ENCODE measurements at regions not wholly inside any gene's neighbourhood (a gene's known extent, or its start where the extent isn't known, plus 50 kb on each side); places are given as distances from the start of the nearest gene placed in this dataset.

DNA sequence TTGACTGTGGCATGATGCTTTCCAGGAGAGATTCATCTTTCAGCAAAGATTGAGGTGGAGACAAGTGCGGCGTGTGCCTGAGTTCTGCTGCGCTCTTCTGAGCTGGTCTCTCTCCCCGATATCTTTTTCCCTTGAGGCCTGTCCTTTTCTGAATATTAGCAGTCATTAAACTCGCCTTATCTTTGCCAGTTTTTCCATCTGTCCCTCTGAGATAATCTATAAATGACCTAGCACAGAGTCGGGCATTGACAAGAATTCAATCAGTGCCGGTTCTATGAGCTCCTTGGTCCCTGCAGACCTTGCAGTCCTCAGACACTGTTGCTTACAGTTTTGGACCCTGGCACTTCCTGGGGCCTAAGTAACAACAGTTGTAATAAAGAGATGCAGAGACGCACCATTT lies 89.7 kb upstream of the IKZF1 start:
- TF ChIP-seq, protein P1, sequence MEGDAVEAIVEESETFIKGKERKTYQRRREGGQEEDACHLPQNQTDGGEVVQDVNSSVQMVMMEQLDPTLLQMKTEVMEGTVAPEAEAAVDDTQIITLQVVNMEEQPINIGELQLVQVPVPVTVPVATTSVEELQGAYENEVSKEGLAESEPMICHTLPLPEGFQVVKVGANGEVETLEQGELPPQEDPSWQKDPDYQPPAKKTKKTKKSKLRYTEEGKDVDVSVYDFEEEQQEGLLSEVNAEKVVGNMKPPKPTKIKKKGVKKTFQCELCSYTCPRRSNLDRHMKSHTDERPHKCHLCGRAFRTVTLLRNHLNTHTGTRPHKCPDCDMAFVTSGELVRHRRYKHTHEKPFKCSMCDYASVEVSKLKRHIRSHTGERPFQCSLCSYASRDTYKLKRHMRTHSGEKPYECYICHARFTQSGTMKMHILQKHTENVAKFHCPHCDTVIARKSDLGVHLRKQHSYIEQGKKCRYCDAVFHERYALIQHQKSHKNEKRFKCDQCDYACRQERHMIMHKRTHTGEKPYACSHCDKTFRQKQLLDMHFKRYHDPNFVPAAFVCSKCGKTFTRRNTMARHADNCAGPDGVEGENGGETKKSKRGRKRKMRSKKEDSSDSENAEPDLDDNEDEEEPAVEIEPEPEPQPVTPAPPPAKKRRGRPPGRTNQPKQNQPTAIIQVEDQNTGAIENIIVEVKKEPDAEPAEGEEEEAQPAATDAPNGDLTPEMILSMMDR (IDR thresholded peaks at IDR 0.05; ENCODE audit: insufficient read depth, low read depth, low read length): no peak
- no peak for DNase-seq (ENCODE audit: low read depth)
- H3K4me3 ChIP-seq (ENCODE audit: low read depth, low read length): no peak overlapping the region

- no peak overlapping the region for H3K4me3 ChIP-seq (ENCODE audit: low read depth, low read length)
- TF ChIP-seq, protein P1 (IDR thresholded peaks at IDR 0.05; ENCODE audit: insufficient read depth, low read depth, low read length): no peak
- DNase-seq (ENCODE audit: low read depth): no peak
Measured at GRCh38 chr7:50214126-50214670, 90.3 kb upstream of the IKZF1 start.

DNA sequence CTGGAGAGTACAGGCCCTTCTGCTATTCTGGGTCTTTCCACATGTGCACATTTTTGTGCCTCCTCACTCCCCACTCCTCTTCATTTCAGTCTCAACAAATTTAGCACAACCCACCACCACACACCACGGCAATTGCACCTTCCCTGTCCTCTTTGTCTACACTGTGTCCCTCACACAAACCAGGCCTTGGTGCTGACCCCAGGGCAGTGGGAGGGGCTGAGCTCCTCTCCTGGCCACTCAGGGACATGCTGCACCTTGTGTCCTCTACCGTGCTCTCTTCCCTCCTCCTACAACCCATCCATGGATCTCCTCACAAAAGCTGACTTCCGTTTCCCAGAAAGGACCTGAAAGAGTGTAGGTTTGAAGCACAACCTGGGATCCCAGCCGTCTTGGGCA lies 90.9 kb upstream of the IKZF1 start:
- TF ChIP-seq, protein P1 (IDR thresholded peaks at IDR 0.05; ENCODE audit: insufficient read depth, low read depth, low read length): no peak

GRCh38 chr7:50212666-50213621 lies 91.6 kb upstream of the IKZF1 start:
- no peak for DNase-seq (ENCODE audit: low read depth)
- TF ChIP-seq, protein P1 (IDR thresholded peaks at IDR 0.05; ENCODE audit: insufficient read depth, low read depth, low read length): no peak

More for the DNA sequence above, 90.9 kb upstream of the IKZF1 start:
- DNase-seq (ENCODE audit: low read depth): no peak
- no peak overlapping the region for H3K4me3 ChIP-seq (ENCODE audit: low read depth, low read length)

DNA sequence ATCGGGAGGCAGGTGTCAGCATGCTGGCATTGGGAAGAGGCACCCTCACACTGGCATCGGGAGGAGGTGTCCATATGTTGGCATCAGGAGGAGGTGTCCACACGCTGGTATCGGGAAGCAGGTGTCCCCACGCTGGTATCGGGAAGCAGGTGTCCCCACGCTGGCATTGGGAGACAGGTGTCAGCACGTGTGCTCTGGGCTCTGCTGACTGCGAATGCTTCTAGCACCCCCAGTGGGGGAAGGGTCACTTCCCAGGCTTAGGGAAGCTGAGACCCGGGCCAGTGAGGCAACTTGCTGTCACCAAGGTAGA lies 92.5 kb upstream of the IKZF1 start:
- TF ChIP-seq, protein P1 (IDR thresholded peaks at IDR 0.05; ENCODE audit: insufficient read depth, low read depth, low read length): no peak
- DNase-seq (ENCODE audit: low read depth): no peak
- H3K4me3 ChIP-seq (ENCODE audit: low read depth, low read length): no peak overlapping the region

More at GRCh38 chr7:50212666-50213621, 91.6 kb upstream of the IKZF1 start:
- H3K4me3 ChIP-seq (ENCODE audit: low read depth, low read length): no peak overlapping the region

DNA sequence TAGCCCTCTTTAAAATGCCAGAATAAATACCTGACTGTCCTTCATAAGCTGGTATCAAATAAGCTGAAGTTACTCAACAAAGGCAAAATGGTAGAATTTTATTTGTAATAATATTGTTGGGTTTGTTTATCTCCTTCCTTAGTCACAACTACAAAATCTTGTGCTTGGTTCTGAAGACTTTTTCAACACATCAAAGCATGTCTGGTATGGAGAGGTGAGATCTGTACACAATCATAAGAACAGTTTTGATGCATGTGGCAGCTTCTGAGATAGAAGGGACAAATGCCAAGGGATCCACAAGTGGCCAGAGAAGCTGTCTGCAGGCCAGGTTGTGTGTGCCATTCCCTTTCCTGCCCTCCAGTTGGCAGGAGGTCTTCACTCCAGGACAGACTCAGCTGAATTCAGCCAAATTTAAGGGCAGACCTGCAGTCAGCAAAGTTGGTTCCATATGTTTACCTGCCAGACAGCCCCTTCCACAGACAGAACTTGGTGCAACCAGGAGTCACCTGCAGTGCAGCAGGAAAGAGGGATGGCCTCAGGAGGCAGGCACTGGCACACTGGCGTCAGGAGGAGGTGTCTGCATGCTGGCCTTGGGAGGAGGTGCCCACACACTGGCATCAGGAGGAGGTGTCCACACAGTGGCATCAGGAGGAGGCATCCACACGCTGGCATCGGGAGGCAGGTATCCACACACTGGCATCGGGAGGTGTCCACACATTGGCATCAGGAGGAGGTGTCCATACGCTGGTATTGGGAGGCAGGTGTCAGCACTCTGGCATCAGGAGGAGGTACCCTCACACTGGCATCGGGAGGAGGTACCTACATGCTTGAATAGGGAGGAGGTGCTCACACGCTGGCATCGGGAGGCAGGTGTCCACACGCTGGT lies 93.1 kb upstream of the IKZF1 start:
- TF ChIP-seq, protein P1 (IDR thresholded peaks at IDR 0.05; ENCODE audit: insufficient read depth, low read depth, low read length): no peak
- DNase-seq (ENCODE audit: low read depth): no peak
- no peak overlapping the region for H3K4me3 ChIP-seq (ENCODE audit: low read depth, low read length)

Data from fibroblast of villous mesenchyme (primary cell).